ENCODE measurements at regions not wholly inside any gene's neighbourhood (a gene's known extent, or its start where the extent isn't known, plus 50 kb on each side); places are given as distances from the start of the nearest gene placed in this dataset.

- H3K27me3 ChIP-seq (ENCODE audit: control insufficient read depth in 2 of 2, insufficient read depth in 2 of 2, low read length in 2 of 2) = no peaks in the 10 kb centered on the region
- ChIA-PET CTCF (ENCODE audit: low intra/inter-chr PET ratio) (no interaction called here), POLR2A (no interaction called here)
- H2AFZ ChIP-seq (ENCODE audit: low read depth, low read length) = no peak overlapping the region
- H3K9me1 ChIP-seq (ENCODE audit: control insufficient read depth, insufficient read depth, low read length) = no peaks in the 10 kb centered on the region
- no peaks in the 10 kb centered on the region for H3K36me3 ChIP-seq (ENCODE audit: control insufficient read depth, insufficient read depth, low read length)
- intact Hi-C loops (cut with micrococcal nuclease) = no loop called here
- FAIRE-seq (no peak), ATAC-seq (no peak), DNase-seq (ENCODE audit: extremely low read depth in 1 of 4, low spot score in 3 of 4) (no peak)
- no TSS peak for BruUV-seq (replicated peaks)
- no peaks in the 10 kb centered on the region for H3K4me1 ChIP-seq (replicated peaks in 1 of 2; ENCODE audit: control insufficient read depth in 2 of 2, insufficient read depth in 2 of 2, low read length in 2 of 2)
- WGBS (ENCODE audit: insufficient coverage, low coverage, missing lambda C conversion rate) = 0% methylated on average over 2 of the region's 2 CpGs
- H3K27ac ChIP-seq (ENCODE audit: extremely low read depth, low read depth, low read length) = no peak overlapping the region
- H4K20me1 ChIP-seq (replicated peaks; ENCODE audit: control insufficient read depth, insufficient read depth, low read length) = no peaks in the 10 kb centered on the region
- no peak overlapping the region for H3K4me2 ChIP-seq (ENCODE audit: insufficient read depth, low read length)
- H3K4me3 ChIP-seq = no peak overlapping the region
- no peak overlapping the region for H3K9ac ChIP-seq (ENCODE audit: insufficient read depth in 1 of 2, low read depth in 2 of 2, low read length in 2 of 2)
- no peaks in the 10 kb centered on the region for H3K79me2 ChIP-seq (ENCODE audit: control insufficient read depth, insufficient read depth, low read length)
- no peaks in the 10 kb centered on the region for H3K9me3 ChIP-seq (replicated peaks; ENCODE audit: control insufficient read depth, insufficient read depth, low read depth, low read length)
- in situ Hi-C loops (cut with MboI) = no loop called here
- no peak for TF ChIP-seq CTBP1 (IDR thresholded peaks at IDR 0.05; ENCODE audit: borderline replicate concordance)
- no peak for TF ChIP-seq RUNX1 (IDR thresholded peaks at IDR 0.05; ENCODE audit: low read depth)
- no peak for TF ChIP-seq PCBP2 (IDR thresholded peaks at IDR 0.05; ENCODE audit: low read depth, low read length, poor library complexity, severe bottlenecking)
- no peak for TF ChIP-seq NFIC (IDR thresholded peaks at IDR 0.05)
- no peak for TF ChIP-seq TCF3 (CRISPR knock-in tag; IDR thresholded peaks at IDR 0.05)
- TF ChIP-seq BCLAF1 (IDR thresholded peaks at IDR 0.05; ENCODE audit: borderline replicate concordance in 1 of 2, control insufficient read depth in 1 of 2, low read depth in 2 of 2, low read length in 1 of 2) = no peak
- TF ChIP-seq THRAP3 (IDR thresholded peaks at IDR 0.05; ENCODE audit: borderline replicate concordance) = no peak
- no peak for TF ChIP-seq ADNP (tag; IDR thresholded peaks at IDR 0.05)
- TF ChIP-seq ZNF609 (CRISPR knock-in tag; IDR thresholded peaks at IDR 0.05; ENCODE audit: borderline replicate concordance) = no peak
- no peak for TF ChIP-seq SRF (CRISPR knock-in tag; IDR thresholded peaks at IDR 0.05)
- TF ChIP-seq NBN (IDR thresholded peaks at IDR 0.05; ENCODE audit: low read depth) = no peak
- TF ChIP-seq BCL6 (CRISPR knock-in tag; IDR thresholded peaks at IDR 0.05) = no peak
- TF ChIP-seq POLR2H (tag; IDR thresholded peaks at IDR 0.05; ENCODE audit: low read depth) = no peak
Observed at GRCh38 chr15:93384886-93385285, 295.9 kb upstream of the RGMA start.

All from K562 (cell line).